Activated T-cell treated with anti-CD3 and anti-CD28 coated beads for 1 hour (primary cell): ENCODE measurements at regions not wholly inside any gene's neighbourhood (a gene's known extent, or its start where the extent isn't known, plus 50 kb on each side); places are given as distances from the start of the nearest gene placed in this dataset.
"Not testable (repeated sequence)": the region's sequence is repeated elsewhere in the genome, so short reads cannot be mapped to it uniquely, and the experiment has no call there.

Experiments used
- DNase-seq: peaks from one replicate; pipeline ENCODE4 v3.0.0-alpha.2; 2020; ENCODE audit warnings: low read depth

DNA sequence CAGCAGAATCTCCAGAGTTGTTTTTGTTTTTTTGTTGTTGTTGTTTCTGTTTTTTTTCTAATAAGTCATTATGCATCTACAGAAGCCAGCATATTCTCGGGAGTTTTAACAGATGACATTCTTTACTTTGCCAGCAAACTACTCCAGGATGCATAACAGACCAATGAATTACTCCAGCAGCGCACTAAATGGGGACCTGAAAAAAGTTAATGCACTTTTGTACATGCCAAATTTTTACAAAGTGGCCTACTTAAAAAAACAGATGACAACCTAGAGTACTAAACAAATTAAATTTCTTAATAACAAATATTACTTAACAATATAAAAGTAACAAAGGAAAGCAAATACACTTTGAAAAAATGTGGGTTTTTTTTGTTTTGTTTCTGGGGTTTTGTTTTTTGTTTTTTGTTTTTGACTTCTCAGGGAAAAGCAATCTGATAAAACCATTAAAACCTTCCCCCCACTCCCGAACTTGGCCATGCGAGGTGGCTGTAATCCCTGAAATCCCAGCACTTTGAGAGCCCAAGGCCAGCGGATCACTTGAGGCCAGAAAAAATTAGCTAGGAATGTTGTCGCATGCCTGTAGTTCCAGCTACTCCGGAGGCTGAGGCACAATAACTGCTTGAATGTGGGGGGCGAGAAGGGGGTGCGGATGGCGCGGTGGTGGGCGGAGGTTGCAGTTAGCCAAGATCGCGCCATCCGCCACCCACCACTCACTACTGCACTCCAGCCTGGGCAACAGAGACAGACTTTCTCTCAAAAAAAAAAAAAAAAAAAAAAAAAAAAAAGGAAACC lies 352.4 kb downstream of the CETN3 start:
- DNase-seq, result no peak

DNA sequence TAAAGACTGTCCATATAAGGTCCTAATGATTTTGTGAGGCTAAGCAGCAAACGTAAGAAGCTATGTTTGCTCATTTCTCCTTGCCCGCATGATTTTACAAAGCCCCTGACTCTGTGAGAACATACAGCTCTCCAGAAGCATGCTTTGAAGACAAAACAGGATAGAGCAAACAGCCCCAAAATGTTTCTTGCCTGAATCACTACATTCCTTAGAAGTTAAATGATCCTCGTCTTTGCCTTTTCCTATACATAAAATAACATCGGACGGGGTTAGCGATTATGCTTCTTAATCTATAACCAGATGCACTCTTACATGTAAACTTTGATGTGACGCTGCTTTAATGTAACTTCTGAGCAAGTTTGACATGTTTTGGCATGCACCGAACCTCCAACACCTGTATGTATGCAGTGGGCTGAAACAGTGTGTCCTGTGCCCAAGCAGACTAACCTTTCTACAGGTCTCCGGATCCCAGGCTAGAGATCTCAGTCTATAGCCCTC lies 353.7 kb downstream of the CETN3 start:
- no peak for DNase-seq

DNA sequence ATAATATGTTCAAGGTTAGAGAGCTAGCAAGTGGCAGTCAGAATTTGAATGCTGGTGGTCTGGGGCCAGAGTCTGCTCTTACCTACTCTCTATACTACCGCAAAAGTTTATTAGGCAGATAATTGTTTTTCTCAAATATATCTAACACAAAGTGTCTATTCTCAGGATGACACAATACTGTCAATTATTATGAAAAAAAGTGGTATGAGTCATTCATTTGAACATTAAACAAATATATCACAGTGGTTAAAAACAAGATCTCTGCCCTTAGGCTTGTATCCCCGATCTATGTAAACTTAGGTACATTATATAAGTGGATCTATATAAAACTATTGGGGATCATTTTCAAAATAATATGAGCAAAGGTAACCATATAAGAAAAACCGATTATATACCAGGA lies 354.9 kb downstream of the CETN3 start:
- DNase-seq, result no peak

DNA sequence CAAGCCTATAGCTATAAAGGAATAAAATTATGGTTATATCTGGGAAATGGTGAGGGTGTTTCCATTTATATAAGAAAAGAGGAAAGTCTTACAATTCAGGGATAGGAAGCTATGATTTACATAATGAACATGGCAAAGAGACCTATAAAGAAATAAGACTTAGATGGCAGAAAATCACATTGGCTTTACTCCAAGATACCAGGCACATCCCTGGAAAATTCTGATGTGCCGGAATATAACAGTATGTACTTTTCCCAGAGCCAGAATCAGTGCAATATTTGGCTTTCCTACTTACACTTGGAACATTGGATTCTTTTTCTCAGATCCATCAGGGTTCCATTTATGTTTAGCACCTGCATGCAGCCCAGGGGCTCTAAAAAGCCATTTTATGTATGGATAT lies 357.8 kb downstream of the CETN3 start:
- DNase-seq, result no peak

DNA sequence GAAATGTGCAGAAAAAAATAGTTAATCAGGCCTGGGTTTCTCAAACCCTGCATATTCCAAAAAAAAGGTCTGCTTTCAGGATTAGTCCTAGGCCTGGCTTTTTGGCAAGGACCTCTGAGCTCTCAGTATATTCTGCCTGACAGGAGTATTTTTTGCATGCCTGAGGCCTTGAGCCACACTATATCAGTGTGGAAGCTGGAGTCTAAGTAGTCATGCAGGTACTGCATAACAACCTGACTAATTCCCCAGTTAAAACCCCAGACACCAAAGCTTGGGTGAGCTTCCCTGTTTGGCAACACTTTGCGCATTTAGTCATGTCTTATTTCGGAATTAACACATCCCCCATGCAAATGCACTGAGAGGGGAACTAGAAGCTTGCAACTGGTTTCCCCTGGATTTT lies 359.5 kb downstream of the CETN3 start:
- no peak for DNase-seq

DNA sequence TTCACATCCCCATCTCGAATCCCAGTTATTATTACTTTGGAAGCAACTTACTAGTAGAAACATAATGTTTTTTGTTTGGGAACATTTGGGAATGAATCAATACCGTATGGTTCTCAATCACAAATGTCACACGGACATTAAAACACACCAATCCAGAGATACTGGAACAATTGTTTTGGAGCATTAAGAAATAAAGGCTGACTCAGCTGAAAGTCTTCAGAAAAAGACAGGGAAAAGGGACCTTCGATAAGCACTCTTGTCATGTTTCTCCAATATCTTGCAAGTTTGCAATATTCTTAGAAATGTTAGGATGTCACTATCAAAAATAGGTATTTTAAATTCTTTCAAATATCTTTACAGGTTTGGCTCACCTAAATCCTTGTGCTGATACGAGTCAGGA lies 362.4 kb downstream of the CETN3 start:
- no peak for DNase-seq

DNA sequence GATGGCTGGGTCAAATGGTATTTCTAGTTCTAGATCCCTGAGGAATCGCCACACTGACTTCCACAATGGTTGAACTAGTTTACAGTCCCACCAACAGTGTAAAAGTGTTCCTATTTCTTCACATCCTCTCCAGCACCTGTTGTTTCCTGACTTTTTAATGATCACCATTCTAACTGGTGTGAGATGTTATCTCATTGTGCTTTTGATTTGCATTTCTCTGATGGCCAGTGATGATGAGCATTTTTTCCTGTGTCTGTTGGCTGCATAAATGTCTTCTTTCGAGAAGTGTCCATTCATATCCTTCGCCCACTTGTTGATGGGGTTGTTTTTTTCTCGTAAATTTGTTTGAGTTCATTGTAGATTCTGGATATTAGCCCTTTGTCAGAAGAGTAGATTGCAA lies 369.5 kb downstream of the CETN3 start:
- DNase-seq, result not testable (repeated sequence)

DNA sequence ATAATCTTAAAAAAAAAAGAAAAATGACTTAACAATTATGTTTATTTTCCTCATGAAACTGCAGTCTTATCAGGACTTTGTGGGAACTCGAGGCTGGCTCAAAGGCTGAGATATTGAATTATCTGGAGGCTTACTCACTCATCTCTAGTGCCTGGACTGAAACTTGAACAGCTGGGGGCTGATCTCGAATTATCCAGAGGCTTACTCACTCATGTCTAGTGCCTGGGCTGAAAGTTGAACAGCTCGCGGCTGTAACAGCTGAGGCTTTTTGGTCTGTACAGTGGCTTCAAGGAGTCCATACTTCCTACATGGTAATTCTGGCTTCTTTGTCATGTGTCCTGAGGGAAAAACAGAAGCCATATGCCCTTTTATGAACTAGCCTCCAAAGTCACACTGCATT lies 371.9 kb downstream of the CETN3 start:
- DNase-seq, result no peak

DNA sequence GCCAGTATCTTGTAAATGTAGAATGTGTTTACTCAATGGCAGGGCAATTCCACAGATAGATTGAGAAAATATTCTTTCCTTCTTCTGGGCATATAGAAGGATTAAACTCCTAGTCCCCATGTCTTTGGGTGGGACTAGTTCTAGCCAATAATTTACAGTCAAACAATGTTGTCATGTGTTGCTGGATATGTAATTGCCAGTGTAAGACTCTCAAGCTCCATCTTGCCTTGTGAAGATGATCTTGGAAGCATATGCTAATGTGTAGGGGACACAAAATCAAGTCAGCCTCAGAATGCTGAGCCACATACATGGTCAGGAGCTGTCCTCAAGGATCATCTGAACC lies 386.9 kb downstream of the CETN3 start:
- DNase-seq, result no peak

DNA sequence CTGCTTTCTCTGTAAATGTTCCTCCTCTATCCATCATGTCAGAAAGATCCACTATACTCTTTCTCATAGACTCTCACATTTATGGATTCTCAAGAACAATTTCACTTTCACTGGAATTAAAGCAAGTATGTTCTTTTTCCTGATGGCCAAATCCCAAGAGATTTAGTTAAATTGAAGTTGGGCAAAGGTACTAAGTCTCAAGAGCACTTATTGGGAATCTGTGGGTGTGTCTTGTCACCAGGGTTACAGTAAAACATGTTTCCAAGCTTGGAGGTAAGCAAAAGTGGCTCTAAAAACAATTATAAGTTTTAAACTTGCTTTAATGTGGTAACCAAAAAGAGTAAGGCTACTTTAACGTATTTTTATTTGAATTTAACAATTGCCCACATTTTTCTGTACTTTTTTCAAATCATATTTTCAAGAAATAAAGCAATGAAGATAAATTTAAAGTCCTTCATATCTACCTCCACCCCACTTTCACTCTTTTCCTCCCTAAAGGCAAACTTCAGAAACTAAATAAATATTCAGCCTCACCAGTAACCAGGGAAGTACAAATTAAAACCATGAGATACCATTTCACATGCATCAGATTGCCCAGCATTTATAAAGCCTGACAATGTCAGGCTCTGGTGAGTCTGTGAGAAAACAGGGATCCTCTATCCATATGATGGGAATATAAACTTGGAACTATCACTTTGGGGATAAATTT lies 387.4 kb downstream of the CETN3 start:
- no peak for DNase-seq

DNA sequence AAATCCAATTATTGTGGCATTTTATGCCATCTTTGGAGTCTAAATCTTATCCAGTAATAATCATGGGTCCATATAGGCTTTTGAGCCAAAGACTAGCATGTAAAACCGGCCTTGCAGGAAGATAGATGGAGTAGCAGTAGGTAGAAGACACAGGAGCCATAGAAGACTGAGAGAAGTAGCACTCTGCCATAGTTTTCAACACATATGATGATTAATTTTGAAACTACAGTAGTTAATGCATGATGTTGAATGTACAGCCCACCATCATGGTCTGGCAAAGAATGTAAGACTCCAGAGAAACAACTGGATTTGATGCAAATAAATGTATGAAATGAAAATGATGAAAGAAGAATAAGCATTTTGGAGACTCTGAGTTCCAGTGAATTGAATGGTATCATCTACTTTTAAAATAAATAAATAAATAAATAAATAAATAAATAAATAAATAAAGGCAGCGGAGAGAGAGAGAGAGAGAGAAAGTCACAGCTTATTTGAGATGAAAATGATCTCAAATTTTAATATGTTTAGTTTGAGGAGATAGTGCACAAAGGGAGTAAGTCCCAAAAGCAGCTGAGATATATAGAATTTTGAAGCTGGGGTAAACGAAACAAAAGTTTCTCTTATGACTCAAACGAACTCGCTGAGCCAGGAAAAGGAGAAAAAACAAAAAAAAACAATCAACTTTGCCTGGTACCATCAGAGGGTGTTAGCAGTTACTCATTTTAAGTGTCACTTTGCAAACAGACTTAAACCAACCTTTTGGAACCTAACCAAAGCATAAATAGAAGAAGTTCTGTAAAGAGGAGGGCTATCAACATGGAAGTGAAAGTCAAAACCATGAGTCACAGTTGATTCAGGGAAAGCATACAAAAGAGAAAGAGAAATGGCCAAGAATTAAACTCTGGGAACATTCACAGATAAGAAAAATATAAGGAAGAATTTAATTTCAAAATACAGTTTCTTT lies 388.7 kb downstream of the CETN3 start:
- no peak for DNase-seq

DNA sequence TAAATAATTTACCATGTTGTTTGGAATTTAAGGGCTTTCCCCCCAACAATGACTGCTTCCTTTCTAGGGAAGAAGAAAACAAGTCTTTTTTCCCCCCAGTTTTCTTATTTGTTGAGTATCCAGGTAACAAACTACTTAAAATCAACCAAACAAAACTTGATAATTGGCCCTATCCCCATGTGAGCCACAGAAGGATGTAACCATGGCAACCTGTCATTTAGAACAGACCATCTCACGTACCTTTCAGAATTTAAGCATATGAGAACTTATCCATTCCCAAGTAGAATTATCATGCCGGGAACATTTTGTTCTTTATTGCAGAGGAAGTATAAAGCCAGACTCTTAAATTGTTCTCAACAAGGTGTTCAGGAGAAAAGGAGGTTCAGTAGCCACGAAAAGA lies 392.3 kb downstream of the CETN3 start:
- DNase-seq, result no peak

DNA sequence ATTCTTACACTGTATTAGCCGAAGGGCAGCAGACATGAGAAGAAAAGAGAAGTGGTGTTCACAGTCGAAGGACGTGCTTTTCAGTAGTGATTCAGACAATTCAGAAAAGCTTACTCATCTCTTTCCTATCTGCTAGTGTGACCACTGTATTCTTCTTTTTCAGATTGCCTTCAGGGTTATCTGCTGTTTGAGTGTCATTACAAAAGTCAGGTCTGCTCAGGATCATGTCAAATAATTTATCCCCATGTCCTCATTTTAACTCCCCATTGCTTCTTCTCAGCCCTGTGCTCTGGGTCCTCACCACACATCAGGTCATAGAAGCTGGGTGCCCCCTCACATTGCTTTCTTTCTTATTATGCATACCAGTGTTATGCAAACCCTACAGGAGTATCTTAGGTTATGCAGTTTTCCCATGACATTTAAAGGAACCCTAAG lies 394.0 kb downstream of the CETN3 start:
- DNase-seq, result no peak

DNA sequence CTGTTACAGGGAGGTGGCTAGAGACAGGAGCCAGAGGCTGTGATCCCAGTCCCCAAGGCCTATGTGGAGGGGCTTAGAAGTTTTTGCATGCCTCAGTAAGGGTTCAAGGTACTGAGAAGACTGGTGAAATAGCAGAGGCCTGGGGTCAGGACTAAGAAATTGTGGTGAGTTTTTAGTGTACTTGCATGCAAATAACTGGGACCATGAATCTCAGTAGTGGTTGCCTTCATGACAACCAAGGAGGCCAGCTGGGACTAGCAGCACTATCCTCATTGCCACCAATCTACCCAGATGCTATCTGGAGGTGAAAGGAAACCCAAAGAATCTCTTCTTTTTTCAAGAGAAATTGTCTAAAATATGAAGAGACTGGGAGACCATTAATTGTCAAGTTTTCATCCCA lies 395.1 kb downstream of the CETN3 start:
- no peak for DNase-seq

DNA sequence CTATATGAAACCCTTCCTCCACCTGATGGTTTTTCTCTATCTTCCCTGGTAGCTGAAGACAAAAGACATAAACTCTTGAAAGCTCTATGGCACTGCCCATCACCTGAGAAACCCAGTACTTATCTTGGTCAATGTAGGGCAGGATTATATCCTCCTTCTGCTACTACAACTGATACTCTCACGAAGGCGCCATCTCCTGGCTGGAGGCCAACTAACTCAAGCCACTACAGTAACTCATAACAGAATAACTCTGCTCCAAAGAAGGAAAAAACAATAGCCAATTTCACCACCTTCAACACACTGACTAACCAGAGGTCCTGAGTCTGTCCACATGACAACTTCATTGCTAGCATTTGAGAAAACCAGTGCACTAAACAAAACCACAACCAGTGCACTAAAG lies 409.2 kb downstream of the CETN3 start:
- DNase-seq, result no peak

DNA sequence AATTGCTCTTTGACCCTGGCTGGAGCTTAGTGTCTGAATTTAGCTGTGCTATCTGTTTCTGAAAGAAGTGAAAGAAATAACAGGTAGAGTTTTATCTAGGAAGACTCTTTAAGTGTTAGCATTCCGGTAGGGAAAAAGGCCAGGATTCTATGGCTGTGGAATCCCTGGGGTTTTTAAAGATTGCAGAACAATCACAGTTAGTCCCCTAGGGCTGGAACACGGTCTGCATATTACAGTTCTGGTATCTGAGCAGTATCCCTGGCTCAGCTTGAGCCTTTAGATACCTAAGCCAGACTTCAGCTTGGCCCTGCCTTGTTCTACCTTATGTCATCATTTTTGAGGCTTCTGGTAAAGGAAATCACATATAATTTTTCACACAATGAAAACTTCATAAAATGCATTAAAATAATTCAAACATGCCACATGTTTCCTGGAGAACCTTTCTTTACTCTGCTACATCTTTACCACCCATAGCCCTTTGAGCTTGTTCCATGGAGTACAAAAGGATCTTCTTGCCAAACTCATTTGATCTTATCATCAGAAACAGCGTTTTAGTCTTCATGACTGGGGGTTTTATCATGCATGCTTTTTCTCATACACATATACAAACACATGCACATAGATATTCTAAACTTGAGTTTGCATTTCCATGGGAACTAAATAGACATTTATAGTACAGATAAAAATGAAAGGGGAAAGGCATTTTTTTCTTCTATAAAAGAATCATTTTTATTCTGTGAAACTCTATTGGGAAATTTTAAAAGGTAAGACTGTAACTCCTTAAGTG lies 410.8 kb downstream of the CETN3 start:
- no peak for DNase-seq

DNA sequence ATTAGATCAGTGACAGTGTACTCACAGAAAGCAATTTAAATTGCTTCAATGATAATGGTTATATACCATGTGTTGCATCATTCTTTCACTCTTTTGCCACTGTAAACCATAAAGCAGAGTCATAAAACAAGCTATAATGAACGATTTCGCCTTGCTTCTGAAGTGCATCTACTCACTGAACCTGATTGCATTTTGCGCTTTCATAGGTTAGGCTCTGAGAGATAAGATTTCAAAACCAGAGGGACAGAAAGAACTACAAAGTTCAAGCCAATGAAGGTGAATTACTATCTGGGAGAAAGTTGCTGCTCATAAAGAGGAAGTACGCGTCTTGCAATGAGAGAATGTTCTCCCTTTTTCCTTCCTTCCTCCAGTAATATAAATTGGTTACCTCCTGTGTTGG lies 412.7 kb downstream of the CETN3 start:
- DNase-seq, result no peak

DNA sequence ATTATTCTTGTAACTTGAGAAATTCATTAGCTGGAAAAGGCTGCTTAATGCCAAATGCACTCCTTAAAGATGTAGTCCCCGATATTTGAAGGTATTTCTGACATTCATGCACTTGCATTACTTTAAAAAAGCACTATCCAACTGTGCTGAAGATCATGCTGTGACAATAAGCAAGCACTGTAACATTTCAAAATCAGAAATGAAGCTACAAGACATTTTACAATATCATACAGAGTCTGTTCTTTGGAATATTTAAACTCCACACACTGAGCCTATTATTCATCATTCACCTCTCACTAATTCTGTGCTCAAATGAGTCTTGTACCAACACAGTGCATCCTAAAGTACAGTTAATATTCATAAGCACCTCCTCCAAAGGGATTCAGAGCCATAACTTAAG lies 413.2 kb downstream of the CETN3 start:
- no peak for DNase-seq

DNA sequence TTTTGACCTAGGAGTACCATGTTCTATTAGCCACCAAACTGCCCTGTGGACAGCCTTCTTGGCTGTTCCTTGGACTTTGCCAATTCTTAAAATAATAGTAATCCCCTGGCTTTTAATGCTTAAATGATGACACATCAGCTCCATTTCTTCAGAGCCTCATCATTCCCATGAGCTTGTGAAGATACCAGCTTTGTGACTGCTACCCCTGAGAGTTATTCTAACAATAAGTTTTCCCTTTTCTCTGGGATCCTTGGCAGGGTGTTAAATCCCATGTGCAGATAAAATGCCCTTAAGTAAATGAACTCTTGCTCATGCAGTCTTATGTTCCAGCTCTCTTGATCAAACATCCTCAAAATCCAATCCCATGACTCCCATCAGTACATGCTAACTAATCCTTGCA lies 415.3 kb downstream of the CETN3 start:
- no peak for DNase-seq

DNA sequence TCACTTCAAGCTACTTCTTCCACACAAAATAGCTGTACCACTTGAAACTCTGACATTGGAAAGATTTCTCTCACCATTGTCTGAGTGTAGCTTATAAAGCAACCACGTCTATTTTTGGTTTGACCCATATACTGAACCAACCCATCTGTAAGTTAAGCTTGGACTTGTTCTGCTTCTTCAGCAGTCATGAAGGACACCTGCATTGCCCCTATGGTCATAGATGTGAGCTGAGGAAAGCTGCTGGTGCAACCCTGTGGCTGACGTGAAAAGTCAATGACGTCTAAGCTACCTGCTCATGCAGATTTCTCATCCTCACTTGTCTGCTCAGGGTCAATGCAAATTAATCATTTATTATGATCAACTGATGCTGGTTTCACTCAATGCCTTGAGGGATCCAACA lies 417.4 kb downstream of the CETN3 start:
- DNase-seq, result no peak

DNA sequence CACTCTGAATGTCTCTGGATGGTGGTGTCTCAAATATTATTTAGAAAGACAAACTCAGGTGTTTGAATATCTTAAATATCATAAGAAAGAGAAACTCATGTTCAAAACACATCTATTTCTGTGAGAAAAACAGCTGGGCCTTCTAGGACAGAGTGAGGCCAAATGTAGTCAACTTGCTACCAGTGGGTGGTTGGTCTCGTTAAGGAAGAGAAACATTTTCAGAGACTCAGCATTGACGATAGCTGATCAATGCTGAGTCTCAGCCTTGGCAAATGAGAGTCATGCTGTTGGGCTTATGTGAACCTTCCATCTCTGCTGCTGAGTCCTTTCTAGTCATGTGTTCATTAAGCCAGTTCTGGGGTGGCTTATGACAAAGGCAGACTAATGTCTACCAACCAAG lies 418.0 kb downstream of the CETN3 start:
- no peak for DNase-seq

DNA sequence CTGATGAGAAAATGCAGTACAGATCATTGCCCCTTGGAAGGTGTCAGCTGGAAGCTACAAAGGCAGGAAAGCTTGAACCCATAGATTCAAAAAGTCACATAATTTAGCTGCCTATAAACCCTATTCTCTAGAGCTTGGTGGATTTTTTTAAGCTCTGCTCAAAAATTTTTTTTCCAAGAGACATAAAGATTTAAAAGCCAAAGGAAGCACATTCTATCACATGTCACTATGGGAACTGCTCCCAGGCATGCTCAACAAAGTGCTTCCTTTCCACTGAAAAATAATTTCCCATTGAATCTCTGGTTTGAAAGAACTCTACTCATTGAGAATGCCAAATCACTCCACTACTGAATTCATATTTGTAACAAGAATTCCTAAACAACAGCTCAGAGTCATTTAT lies 419.8 kb downstream of the CETN3 start:
- no peak for DNase-seq
